Astrocyte (in vitro differentiated cells and primary cell): ENCODE measurements at regions not wholly inside any gene's neighbourhood (a gene's known extent, or its start where the extent isn't known, plus 50 kb on each side); places are given as distances from the start of the nearest gene placed in this dataset.

ENCODE experiments used
- CTCF ChIP-seq: IDR thresholded peaks from 2 replicates; pipeline ENCODE4 v1.5.1; 2011; ENCODE audit warnings: low read depth, mild to moderate bottlenecking, inconsistent platforms, low read length, moderate library complexity; ENCODE audit not compliant: insufficient read depth
- EZH2 ChIP-seq: IDR thresholded peaks from 2 replicates; pipeline ENCODE4 v1.6.1; 2012; ENCODE audit warnings: mild to moderate bottlenecking, low read length, inconsistent platforms; ENCODE audit not compliant: insufficient read depth

GRCh38 chr21:35113064-35113463, 64.0 kb upstream of the RUNX1 start:
- TF ChIP-seq CTCF: no peak
- TF ChIP-seq EZH2: no peak
